SK-N-SH (cell line): ENCODE measurements at regions not wholly inside any gene's neighbourhood (a gene's known extent, or its start where the extent isn't known, plus 50 kb on each side); places are given as distances from the start of the nearest gene placed in this dataset.

Experiments
- CTCF ChIA-PET: fragments of 300-600, 350-600 bp; formaldehyde crosslinking; extraction: SDS; loops from one replicate; lab custom pipeline; 2021; lab: Yijun Ruan, JAX
- POLR2A ChIA-PET: fragments of 350-600 bp; sonication (Branson Sonifier 250); formaldehyde crosslinking; extraction: SDS; loops from one replicate; lab custom pipeline; 2020; ENCODE audit warnings: antibody characterized with exemption, inconsistent platforms; lab: Yijun Ruan, JAX
- DNase-seq: peaks from one replicate; pipeline ENCODE4 v3.0.0; 2012
- H2AFZ ChIP-seq: fragments of 200-600 bp; sonication (generic); 2 replicates; pipeline ENCODE4 v1.8.1; 2016; ENCODE audit warnings: antibody characterized with exemption, mild to moderate bottlenecking, low read depth
- H3F3A ChIP-seq: fragments of 200-600 bp; sonication (generic); replicated peaks from 2 replicates; pipeline ENCODE3; 2016; ENCODE audit warnings: antibody characterized with exemption, mild to moderate bottlenecking; ENCODE audit not compliant: insufficient read depth
- H3K27ac ChIP-seq, 2 experiments: fragments of 200-500 bp in 1 of 2; fragments of 200-600 bp in 1 of 2; sonication (Bioruptor generic) in 1 of 2; sonication (generic), shearing (Covaris generic) in 1 of 2; 2 replicates each; pipeline versions ENCODE4 v1.5.1 to v1.6.1; 2014 to 2016; ENCODE audit warnings: low read depth in 2 of 2, inconsistent platforms in 1 of 2, low read length in 1 of 2, mild to moderate bottlenecking in 1 of 2, mixed read lengths in 1 of 2
- H3K27me3 ChIP-seq: fragments of 200-600 bp; sonication (generic), shearing (Covaris generic); 2 replicates; pipeline ENCODE4 v1.6.1; 2016; ENCODE audit warnings: mixed run types; ENCODE audit not compliant: insufficient read depth
- H3K36me3 ChIP-seq, 2 experiments: fragments of 200-500 bp in 1 of 2; fragments of 200-600 bp in 1 of 2; sonication (Bioruptor generic) in 1 of 2; sonication (generic) in 1 of 2; replicated peaks in 1 of 2; 2 replicates each; pipeline versions ENCODE3 to v1.5.1; 2014 to 2016; ENCODE audit warnings: low read length in 1 of 2, mild to moderate bottlenecking in 1 of 2; ENCODE audit not compliant: insufficient read depth in 2 of 2, control insufficient read depth in 1 of 2
- H3K4me1 ChIP-seq, 2 experiments: fragments of 200-500 bp in 1 of 2; fragments of 200-600 bp in 1 of 2; sonication (Bioruptor generic) in 1 of 2; sonication (generic), shearing (Covaris generic) in 1 of 2; 2 replicates each; pipeline versions ENCODE4 v1.5.1 to v1.6.1; 2014 to 2016; ENCODE audit warnings: low read depth in 1 of 2, low read length in 1 of 2, mixed run types in 1 of 2; ENCODE audit not compliant: insufficient read depth in 2 of 2, control insufficient read depth in 1 of 2
- H3K4me2 ChIP-seq: fragments of 200-600 bp; sonication (generic), shearing (Covaris generic); 2 replicates; pipeline ENCODE4 v1.6.1; 2017; ENCODE audit warnings: mixed run types
- H3K4me3 ChIP-seq, 2 experiments: fragments of 200-500 bp in 1 of 2; fragments of 200-600 bp in 1 of 2; sonication (Bioruptor generic) in 1 of 2; sonication (generic), shearing (Covaris generic) in 1 of 2; 2 replicates each; pipeline versions ENCODE4 v1.5.1 to v1.8.1; 2014 to 2016; ENCODE audit warnings: low read depth in 2 of 2, inconsistent platforms in 1 of 2, low read length in 1 of 2, mild to moderate bottlenecking in 1 of 2, mixed read lengths in 1 of 2, moderate library complexity in 1 of 2
- H3K79me2 ChIP-seq: fragments of 200-600 bp; sonication (generic); 2 replicates; pipeline ENCODE4 v1.8.1; 2017; ENCODE audit warnings: mild to moderate bottlenecking; ENCODE audit not compliant: insufficient read depth
- H3K9ac ChIP-seq: fragments of 200-600 bp; sonication (generic); 2 replicates; pipeline ENCODE4 v1.6.1; 2017; ENCODE audit warnings: mixed run types
- H3K9me2 ChIP-seq: fragments of 200-600 bp; sonication (generic); 2 replicates; pipeline ENCODE4 v1.6.1; 2017; ENCODE audit warnings: mixed run types
- H3K9me3 ChIP-seq: fragments of 200-600 bp; sonication (generic); 2 replicates; pipeline ENCODE4 v1.6.1; 2017; ENCODE audit warnings: mixed run types, mild to moderate bottlenecking, moderate library complexity
- H4K20me1 ChIP-seq: fragments of 200-600 bp; sonication (generic); 2 replicates; pipeline ENCODE4 v1.6.1; 2017; ENCODE audit warnings: mild to moderate bottlenecking, mixed run types; ENCODE audit not compliant: insufficient read depth
- CHD2 ChIP-seq: fragments of 150-350 bp; IDR thresholded peaks from 2 replicates; pipeline ENCODE4 v1.6.1; 2018; ENCODE audit warnings: low read length; ENCODE audit not compliant: partially characterized antibody
- FOSL2 ChIP-seq: IDR thresholded peaks from 2 replicates; pipeline ENCODE4 v1.4.0; 2012; ENCODE audit warnings: low read depth, mild to moderate bottlenecking, moderate library complexity, borderline replicate concordance
- FOXM1 ChIP-seq: IDR thresholded peaks from 2 replicates; pipeline ENCODE4 v1.4.0; 2012; ENCODE audit warnings: low read depth, mild to moderate bottlenecking
- GABPA ChIP-seq: IDR thresholded peaks from 2 replicates; pipeline ENCODE4 v1.4.0; 2012; ENCODE audit warnings: low read depth, mild to moderate bottlenecking
- GATA2 ChIP-seq: sonication (generic); formaldehyde crosslinking; IDR thresholded peaks from 2 replicates; pipeline ENCODE4 v1.5.0; 2020; ENCODE audit warnings: mild to moderate bottlenecking, missing genetic modification reagents
- MXI1 ChIP-seq: IDR thresholded peaks from 2 replicates; pipeline ENCODE4 v1.6.1; 2012; ENCODE audit warnings: mild to moderate bottlenecking, low read depth, low read length, improper control_type of control experiment
- NFIC ChIP-seq: IDR thresholded peaks from 2 replicates; pipeline ENCODE4 v1.4.0; 2012; ENCODE audit warnings: borderline replicate concordance
- NRF1 ChIP-seq: IDR thresholded peaks from 2 replicates; pipeline ENCODE4 v1.6.1; 2012; ENCODE audit warnings: low read depth, mild to moderate bottlenecking, low read length
- RAD21 ChIP-seq: IDR thresholded peaks from 2 replicates; pipeline ENCODE4 v1.6.1; 2012; ENCODE audit warnings: mild to moderate bottlenecking, low read length
- RFX5 ChIP-seq: IDR thresholded peaks from 2 replicates; pipeline ENCODE4 v1.6.1; 2012; ENCODE audit warnings: mild to moderate bottlenecking, improper control_type of control experiment, low read length
- TAF1 ChIP-seq: IDR thresholded peaks from 2 replicates; pipeline ENCODE4 v1.6.1; 2012; ENCODE audit warnings: low read depth, mild to moderate bottlenecking, low read length, moderate library complexity, borderline replicate concordance
- TEAD4 ChIP-seq: IDR thresholded peaks from 2 replicates; pipeline ENCODE4 v1.4.0; 2012; ENCODE audit warnings: mild to moderate bottlenecking, borderline replicate concordance; ENCODE audit not compliant: insufficient read depth
- YY1 ChIP-seq: IDR thresholded peaks from 2 replicates; pipeline ENCODE4 v1.4.0; 2012; ENCODE audit warnings: low read depth, mild to moderate bottlenecking
- WGBS: methylation state at CpG from one replicate; pipeline ENCODE4 v1.1.6; 2017; ENCODE audit warnings: low lambda C conversion rate; 5-methylcytosine and 5-hydroxymethylcytosine counted together
- TF ChIP-seq, protein P1 (sequence below): IDR thresholded peaks from 2 replicates; pipeline ENCODE4 v1.4.0; 2012; ENCODE audit warnings: low read depth
- TF ChIP-seq, protein P2 (sequence below): fragments of 200-600 bp; sonication (generic); IDR thresholded peaks from 2 replicates; pipeline ENCODE4 v1.6.1; 2017; ENCODE audit warnings: antibody characterized with exemption, mild to moderate bottlenecking, moderate library complexity
- TF ChIP-seq, protein P3 (sequence below): IDR thresholded peaks from 2 replicates; pipeline ENCODE4 v1.4.0; 2012; ENCODE audit warnings: low read depth, borderline replicate concordance
- TF ChIP-seq, protein P4 (sequence below): fragments of 150-350 bp; IDR thresholded peaks from 2 replicates; pipeline ENCODE4 v1.6.1; 2016; ENCODE audit warnings: mild to moderate bottlenecking, low read depth, low read length
- TF ChIP-seq, protein P5 (sequence below): IDR thresholded peaks from 2 replicates; pipeline ENCODE4; 2012

DNA sequence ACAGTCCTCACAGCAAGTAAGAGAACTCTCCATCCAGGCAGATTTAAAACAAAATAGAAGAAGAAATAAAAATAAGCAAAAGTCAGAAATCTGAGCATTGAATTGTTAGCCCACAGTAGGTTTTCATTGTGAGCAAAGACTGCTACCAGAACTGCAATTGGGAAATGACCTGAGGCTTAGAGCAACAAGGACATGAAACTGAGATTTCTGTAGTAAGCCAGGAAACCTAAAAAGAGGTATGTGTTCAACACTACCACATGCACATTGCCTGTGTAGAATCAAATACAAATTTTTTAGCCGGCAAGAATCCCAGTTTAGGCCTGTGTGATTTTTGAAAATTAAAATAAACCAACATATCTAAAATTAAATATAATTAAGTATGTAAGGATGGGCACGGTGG, 928.4 kb upstream of the WWC1 start:
- Histone ChIP-seq H3K4me1 (no peaks in the 10 kb centered on the region), H3F3A (no peaks in the 10 kb centered on the region), H3K27ac (no peak overlapping the region), H3K36me3 (no peaks in the 10 kb centered on the region), H3K79me2 (no peaks in the 10 kb centered on the region), H3K4me3 (no peak overlapping the region), H3K9ac (no peak overlapping the region), H3K4me2 (no peak overlapping the region), H3K9me3 (no peaks in the 10 kb centered on the region; the same call in 1 of the 2 replicates), H4K20me1 (no peaks in the 10 kb centered on the region), H3K9me2 (no peaks in the 10 kb centered on the region), H3K27me3 (no peaks in the 10 kb centered on the region), H2AFZ (no peak overlapping the region)
- CTCF ChIA-PET: no interaction called here
- TF ChIP-seq, protein P1, sequence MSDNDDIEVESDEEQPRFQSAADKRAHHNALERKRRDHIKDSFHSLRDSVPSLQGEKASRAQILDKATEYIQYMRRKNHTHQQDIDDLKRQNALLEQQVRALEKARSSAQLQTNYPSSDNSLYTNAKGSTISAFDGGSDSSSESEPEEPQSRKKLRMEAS: no peak
- TF ChIP-seq GATA2 (no peak), FOSL2 (no peak), MXI1 (no peak), TEAD4 (no peak), NRF1 (no peak), GABPA (no peak), YY1 (no peak), RFX5 (no peak), TAF1 (no peak), CHD2 (no peak), RAD21 (no peak), NFIC (no peak), FOXM1 (no peak)
- TF ChIP-seq, protein P2, sequence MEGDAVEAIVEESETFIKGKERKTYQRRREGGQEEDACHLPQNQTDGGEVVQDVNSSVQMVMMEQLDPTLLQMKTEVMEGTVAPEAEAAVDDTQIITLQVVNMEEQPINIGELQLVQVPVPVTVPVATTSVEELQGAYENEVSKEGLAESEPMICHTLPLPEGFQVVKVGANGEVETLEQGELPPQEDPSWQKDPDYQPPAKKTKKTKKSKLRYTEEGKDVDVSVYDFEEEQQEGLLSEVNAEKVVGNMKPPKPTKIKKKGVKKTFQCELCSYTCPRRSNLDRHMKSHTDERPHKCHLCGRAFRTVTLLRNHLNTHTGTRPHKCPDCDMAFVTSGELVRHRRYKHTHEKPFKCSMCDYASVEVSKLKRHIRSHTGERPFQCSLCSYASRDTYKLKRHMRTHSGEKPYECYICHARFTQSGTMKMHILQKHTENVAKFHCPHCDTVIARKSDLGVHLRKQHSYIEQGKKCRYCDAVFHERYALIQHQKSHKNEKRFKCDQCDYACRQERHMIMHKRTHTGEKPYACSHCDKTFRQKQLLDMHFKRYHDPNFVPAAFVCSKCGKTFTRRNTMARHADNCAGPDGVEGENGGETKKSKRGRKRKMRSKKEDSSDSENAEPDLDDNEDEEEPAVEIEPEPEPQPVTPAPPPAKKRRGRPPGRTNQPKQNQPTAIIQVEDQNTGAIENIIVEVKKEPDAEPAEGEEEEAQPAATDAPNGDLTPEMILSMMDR: no peak
- TF ChIP-seq, protein P3, sequence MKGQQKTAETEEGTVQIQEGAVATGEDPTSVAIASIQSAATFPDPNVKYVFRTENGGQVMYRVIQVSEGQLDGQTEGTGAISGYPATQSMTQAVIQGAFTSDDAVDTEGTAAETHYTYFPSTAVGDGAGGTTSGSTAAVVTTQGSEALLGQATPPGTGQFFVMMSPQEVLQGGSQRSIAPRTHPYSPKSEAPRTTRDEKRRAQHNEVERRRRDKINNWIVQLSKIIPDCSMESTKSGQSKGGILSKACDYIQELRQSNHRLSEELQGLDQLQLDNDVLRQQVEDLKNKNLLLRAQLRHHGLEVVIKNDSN: no peak
- TF ChIP-seq, protein P4, sequence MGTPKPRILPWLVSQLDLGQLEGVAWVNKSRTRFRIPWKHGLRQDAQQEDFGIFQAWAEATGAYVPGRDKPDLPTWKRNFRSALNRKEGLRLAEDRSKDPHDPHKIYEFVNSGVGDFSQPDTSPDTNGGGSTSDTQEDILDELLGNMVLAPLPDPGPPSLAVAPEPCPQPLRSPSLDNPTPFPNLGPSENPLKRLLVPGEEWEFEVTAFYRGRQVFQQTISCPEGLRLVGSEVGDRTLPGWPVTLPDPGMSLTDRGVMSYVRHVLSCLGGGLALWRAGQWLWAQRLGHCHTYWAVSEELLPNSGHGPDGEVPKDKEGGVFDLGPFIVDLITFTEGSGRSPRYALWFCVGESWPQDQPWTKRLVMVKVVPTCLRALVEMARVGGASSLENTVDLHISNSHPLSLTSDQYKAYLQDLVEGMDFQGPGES: no peak
- TF ChIP-seq, protein P5, sequence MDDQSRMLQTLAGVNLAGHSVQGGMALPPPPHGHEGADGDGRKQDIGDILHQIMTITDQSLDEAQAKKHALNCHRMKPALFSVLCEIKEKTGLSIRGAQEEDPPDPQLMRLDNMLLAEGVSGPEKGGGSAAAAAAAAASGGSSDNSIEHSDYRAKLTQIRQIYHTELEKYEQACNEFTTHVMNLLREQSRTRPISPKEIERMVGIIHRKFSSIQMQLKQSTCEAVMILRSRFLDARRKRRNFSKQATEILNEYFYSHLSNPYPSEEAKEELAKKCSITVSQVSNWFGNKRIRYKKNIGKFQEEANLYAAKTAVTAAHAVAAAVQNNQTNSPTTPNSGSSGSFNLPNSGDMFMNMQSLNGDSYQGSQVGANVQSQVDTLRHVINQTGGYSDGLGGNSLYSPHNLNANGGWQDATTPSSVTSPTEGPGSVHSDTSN: no peak
- 65% methylated on average over 2 of the region's 2 CpGs for WGBS
- no peak for DNase-seq
- POLR2A ChIA-PET: no interaction called here
